Osteocyte (in vitro differentiated cells): ENCODE measurements at regions not wholly inside any gene's neighbourhood (a gene's known extent, or its start where the extent isn't known, plus 50 kb on each side); places are given as distances from the start of the nearest gene placed in this dataset.

Experiments
- DNase-seq: peaks from one replicate; pipeline ENCODE4 v3.0.0; 2021; ENCODE audit warnings: mixed read lengths; ENCODE audit not compliant: unreplicated experiment; ENCODE audit errors: extremely low spot score
- H3K27ac Mint-ChIP-seq: one replicate; pipeline ENCODE4 v1.8.0; 2021; ENCODE audit warnings: mild to moderate bottlenecking, mixed read lengths; ENCODE audit not compliant: unreplicated experiment
- H3K27me3 Mint-ChIP-seq: one replicate; pipeline ENCODE4 v1.8.0; 2021; ENCODE audit warnings: mixed read lengths; ENCODE audit not compliant: unreplicated experiment
- H3K36me3 Mint-ChIP-seq: one replicate; pipeline ENCODE4 v1.8.0; 2021; ENCODE audit warnings: mixed read lengths; ENCODE audit not compliant: unreplicated experiment
- H3K4me1 Mint-ChIP-seq: one replicate; pipeline ENCODE4 v1.8.0; 2021; ENCODE audit warnings: mixed read lengths; ENCODE audit not compliant: unreplicated experiment
- H3K4me3 Mint-ChIP-seq: one replicate; pipeline ENCODE4 v1.8.0; 2021; ENCODE audit warnings: mild to moderate bottlenecking, moderate library complexity, mixed read lengths; ENCODE audit not compliant: unreplicated experiment
- H3K9me3 Mint-ChIP-seq: one replicate; pipeline ENCODE4 v1.8.0; 2021; ENCODE audit warnings: mixed read lengths; ENCODE audit not compliant: unreplicated experiment
- TF ChIP-seq, protein P1 (sequence below): fragments of 200-600 bp; sonication (generic); IDR thresholded peaks from 2 replicates; pipeline ENCODE4 v1.5.0; 2021; ENCODE audit warnings: antibody characterized with exemption, mild to moderate bottlenecking, moderate library complexity

DNA sequence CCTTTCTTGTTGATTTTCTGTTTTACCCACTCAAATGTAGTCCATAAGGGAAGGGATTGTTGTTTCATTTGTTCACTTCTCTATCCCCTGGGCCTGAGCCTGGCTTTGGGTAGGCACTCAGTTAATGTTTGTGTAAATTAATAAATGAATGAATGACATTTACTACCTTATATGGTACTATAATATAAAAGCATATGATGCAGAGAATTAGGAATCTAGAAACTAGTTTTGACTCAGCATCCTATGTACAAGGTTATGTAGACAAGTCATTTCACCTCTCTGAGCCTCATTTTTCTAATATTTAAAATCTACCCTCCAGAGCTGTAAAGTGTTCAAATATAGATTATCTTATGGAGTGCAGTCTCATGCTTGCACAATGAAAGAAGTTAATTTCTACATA is 68.9 kb upstream of the S1PR1 start:
- no peak for DNase-seq
- H3K27ac Mint-ChIP-seq = no peak overlapping the region
- no peaks in the 10 kb centered on the region for H3K4me1 Mint-ChIP-seq
- no peak overlapping the region for H3K4me3 Mint-ChIP-seq
- H3K27me3 Mint-ChIP-seq = peaks cover 6% of the 10 kb centered on the region
- H3K9me3 Mint-ChIP-seq = no peaks in the 10 kb centered on the region
- H3K36me3 Mint-ChIP-seq = no peaks in the 10 kb centered on the region
- TF ChIP-seq, protein P1, sequence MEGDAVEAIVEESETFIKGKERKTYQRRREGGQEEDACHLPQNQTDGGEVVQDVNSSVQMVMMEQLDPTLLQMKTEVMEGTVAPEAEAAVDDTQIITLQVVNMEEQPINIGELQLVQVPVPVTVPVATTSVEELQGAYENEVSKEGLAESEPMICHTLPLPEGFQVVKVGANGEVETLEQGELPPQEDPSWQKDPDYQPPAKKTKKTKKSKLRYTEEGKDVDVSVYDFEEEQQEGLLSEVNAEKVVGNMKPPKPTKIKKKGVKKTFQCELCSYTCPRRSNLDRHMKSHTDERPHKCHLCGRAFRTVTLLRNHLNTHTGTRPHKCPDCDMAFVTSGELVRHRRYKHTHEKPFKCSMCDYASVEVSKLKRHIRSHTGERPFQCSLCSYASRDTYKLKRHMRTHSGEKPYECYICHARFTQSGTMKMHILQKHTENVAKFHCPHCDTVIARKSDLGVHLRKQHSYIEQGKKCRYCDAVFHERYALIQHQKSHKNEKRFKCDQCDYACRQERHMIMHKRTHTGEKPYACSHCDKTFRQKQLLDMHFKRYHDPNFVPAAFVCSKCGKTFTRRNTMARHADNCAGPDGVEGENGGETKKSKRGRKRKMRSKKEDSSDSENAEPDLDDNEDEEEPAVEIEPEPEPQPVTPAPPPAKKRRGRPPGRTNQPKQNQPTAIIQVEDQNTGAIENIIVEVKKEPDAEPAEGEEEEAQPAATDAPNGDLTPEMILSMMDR = no peak

DNA sequence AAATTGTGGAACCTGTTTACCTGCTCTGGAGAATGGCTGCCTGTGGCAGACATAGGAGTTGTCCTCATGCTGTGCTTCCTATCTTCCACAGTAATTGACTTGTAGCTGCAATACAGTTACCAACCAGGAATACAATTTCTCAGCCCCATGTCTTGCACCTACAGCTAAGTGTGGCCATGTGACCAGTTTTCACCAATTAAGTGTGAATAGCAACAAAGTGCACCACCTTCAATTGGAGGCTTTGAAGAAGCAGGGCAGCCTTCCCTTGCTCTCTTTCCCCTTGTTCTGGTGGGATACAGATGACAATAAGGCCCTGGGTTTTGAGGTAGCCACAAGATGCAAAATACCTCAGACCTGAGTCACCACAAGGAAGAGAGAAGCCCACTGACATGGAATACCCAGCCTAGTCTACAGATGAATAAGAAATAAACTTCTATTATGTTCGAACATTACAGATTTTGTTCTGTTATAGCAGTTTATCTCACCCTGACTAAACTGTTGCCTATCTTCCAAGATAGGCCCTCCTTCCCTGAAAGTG is 70.2 kb upstream of the S1PR1 start:
- H3K36me3 Mint-ChIP-seq = no peaks in the 10 kb centered on the region
- no peaks in the 10 kb centered on the region for H3K9me3 Mint-ChIP-seq
- TF ChIP-seq, protein P1 = no peak
- no peak overlapping the region for H3K4me3 Mint-ChIP-seq
- no peaks in the 10 kb centered on the region for H3K4me1 Mint-ChIP-seq
- H3K27me3 Mint-ChIP-seq = peaks cover 11% of the 10 kb centered on the region
- DNase-seq = no peak
- no peak overlapping the region for H3K27ac Mint-ChIP-seq

DNA sequence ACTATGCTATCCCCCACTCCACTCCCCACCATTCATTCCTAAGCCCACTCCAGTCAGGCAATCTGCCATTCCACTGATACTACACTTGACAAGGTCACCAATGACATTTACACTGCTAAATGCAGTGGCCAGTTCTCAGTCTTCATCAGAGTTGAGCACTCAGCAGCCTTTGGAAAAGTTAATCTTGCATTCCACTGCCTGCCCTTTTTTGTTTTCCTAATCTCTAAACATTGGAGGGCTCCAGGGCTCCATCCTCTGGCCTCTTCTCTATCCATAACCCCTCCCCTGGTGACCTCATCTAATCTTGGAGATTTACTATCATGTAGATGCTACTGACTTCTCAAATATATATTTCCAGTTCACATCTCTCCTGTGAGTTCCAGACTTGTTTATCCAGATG is 70.9 kb upstream of the S1PR1 start:
- H3K36me3 Mint-ChIP-seq = no peaks in the 10 kb centered on the region
- H3K27me3 Mint-ChIP-seq = peaks cover 15% of the 10 kb centered on the region
- H3K4me3 Mint-ChIP-seq = no peak overlapping the region
- no peaks in the 10 kb centered on the region for H3K4me1 Mint-ChIP-seq
- TF ChIP-seq, protein P1 = no peak
- no peaks in the 10 kb centered on the region for H3K9me3 Mint-ChIP-seq
- DNase-seq = no peak
- H3K27ac Mint-ChIP-seq = no peak overlapping the region

DNA sequence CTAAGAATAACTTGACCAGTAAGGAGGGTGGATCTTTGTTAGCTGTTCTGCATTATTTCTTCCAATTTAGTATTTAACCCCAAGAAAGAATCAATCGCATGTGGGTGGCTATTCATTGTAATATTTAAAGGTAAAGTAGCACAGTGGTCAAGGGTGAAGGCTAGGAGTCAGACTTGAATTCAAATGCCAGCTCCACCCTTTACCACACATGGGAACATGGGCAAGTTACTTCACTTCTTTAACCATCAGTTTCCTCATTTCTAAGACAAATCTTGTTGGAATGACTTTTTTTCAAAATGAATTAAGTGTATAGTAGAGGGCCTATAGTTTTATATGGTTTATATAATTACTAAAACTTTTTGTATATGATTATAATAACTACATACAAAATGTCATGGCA is 71.3 kb upstream of the S1PR1 start:
- Mint-ChIP-seq H3K4me1 (no peaks in the 10 kb centered on the region), H3K9me3 (no peaks in the 10 kb centered on the region), H3K27me3 (peaks cover 19% of the 10 kb centered on the region), H3K27ac (no peak overlapping the region), H3K4me3 (no peak overlapping the region), H3K36me3 (no peaks in the 10 kb centered on the region)
- TF ChIP-seq, protein P1 = no peak
- no peak for DNase-seq

DNA sequence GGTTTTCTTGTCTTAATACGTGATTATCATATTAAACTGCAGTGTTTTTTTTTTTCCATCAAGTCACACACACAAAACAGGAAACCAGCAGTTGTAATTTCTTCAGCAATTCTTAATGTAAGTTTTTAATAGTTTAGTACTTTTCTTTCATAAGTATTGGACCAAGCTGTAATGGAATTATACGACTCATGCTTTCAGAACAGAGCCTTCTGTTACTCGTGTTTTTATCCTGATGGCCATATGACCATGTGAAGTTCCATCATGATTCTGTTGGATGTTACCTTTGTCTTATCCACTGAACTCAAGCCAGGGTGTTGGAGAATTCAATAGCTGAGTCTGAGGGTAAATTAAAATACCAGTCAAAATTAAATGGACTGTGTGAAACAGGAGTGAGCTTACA is 72.0 kb upstream of the S1PR1 start:
- H3K4me3 Mint-ChIP-seq = no peak overlapping the region
- H3K27me3 Mint-ChIP-seq = peaks cover 23% of the 10 kb centered on the region
- H3K36me3 Mint-ChIP-seq = no peaks in the 10 kb centered on the region
- TF ChIP-seq, protein P1 = no peak
- no peaks in the 10 kb centered on the region for H3K4me1 Mint-ChIP-seq
- no peak for DNase-seq
- no peaks in the 10 kb centered on the region for H3K9me3 Mint-ChIP-seq
- no peak overlapping the region for H3K27ac Mint-ChIP-seq
